ENCODE measurements at regions not wholly inside any gene's neighbourhood (a gene's known extent, or its start where the extent isn't known, plus 50 kb on each side); places are given as distances from the start of the nearest gene placed in this dataset.
A peak's percentile ranks its signal among the peaks of the same experiment; 100 is the strongest.

DNA sequence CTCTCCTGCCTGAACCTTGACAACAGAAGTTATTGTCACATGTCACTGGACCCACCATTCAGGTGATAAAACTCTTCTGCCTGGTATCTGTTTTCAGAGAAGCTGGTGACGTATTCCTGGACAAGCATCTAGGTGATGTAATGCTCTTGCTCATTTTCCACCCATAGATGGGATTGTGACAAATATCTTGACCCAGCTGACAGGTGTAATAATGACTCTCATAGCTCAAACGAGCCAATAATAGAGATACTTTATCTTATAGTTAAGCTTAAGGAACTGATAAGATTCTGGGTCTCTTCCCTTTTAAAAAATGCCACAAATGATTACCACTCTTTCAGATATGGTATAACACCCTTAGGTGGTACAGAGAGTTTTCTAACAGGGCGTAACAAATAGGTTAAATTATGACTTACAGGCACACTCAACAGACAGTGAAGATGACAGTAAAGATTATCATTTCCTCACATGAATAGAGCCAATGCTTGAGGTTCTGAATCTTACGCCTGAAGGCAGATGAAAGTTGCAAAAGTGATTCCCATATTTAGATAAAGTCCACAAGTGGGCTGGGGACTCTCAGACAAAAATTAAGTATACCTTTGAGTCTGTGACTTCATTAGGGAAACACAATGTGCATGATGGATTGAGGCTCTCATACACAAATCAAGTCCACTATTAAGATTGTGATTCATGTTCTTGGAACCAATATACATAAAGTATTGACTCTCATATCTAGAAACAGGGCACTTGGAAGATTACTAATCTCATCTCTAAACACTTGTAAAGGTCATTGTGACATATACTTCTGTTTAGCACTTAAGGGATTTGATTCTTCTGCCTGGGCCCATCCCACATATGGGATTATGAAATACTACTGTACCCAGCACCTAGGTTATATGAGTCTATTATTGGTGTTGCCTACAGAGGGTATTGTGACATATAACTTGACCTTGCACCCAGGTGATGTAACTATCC is 326.0 kb downstream of the RPS4Y2 start:
- no peaks in the 10 kb centered on the region for H3K4me1 ChIP-seq (ENCODE audit: insufficient read depth, low read length)
- H3K4me3 ChIP-seq (ENCODE audit: low read length): no peak overlapping the region
- no peaks in the 10 kb centered on the region for H3K9me3 ChIP-seq (ENCODE audit: low read depth, low read length)
- H3K27me3 ChIP-seq (ENCODE audit: insufficient read depth, low read length): no peaks in the 10 kb centered on the region

GRCh38 chrY:21082639-21083038 is 326.7 kb downstream of the RPS4Y2 start:
- H3K4me3 ChIP-seq (ENCODE audit: low read length): no peak overlapping the region
- H3K9me3 ChIP-seq (ENCODE audit: low read depth, low read length): no peaks in the 10 kb centered on the region
- H3K4me1 ChIP-seq (ENCODE audit: insufficient read depth, low read length): no peaks in the 10 kb centered on the region
- H3K27me3 ChIP-seq (ENCODE audit: insufficient read depth, low read length): no peaks in the 10 kb centered on the region

GRCh38 chrY:21091909-21092308 is 336.0 kb downstream of the RPS4Y2 start:
- H3K4me3 ChIP-seq (ENCODE audit: low read length): no peak overlapping the region
- no peaks in the 10 kb centered on the region for H3K27me3 ChIP-seq (ENCODE audit: insufficient read depth, low read length)
- H3K4me1 ChIP-seq (ENCODE audit: insufficient read depth, low read length): no peaks in the 10 kb centered on the region
- H3K9me3 ChIP-seq (ENCODE audit: low read depth, low read length): no peaks in the 10 kb centered on the region

- H3K9me3 ChIP-seq (ENCODE audit: low read depth, low read length): no peaks in the 10 kb centered on the region
- H3K27me3 ChIP-seq (ENCODE audit: insufficient read depth, low read length): no peaks in the 10 kb centered on the region
- no peak overlapping the region for H3K4me3 ChIP-seq (ENCODE audit: low read length)
- no peaks in the 10 kb centered on the region for H3K4me1 ChIP-seq (ENCODE audit: insufficient read depth, low read length)
Observed at GRCh38 chrY:21102507-21102906, 346.6 kb downstream of the RPS4Y2 start.

GRCh38 chrY:21103885-21104284 is 348.0 kb downstream of the RPS4Y2 start:
- Histone ChIP-seq H3K4me3 (ENCODE audit: low read length) (no peak overlapping the region), H3K4me1 (ENCODE audit: insufficient read depth, low read length) (no peaks in the 10 kb centered on the region), H3K9me3 (ENCODE audit: low read depth, low read length) (no peaks in the 10 kb centered on the region), H3K27me3 (ENCODE audit: insufficient read depth, low read length) (no peaks in the 10 kb centered on the region)

DNA sequence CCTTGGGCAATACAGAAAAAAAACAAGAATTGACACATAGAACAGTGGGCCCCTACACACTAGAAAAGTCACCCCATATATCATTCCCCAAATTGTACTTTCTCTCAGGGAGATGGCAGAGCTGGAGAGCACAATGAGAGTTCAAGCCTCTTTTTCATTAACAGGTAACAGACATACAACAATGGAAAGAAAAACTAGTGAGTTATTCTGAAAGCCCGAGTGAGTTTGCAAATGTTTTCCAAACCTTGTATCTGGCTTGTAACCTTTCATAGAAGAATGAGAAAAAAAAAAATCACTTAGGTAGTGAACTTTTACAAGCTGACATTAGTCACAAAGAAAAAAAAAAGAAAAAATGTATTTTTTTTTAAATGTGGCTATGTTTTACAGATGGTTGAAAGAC is 349.6 kb downstream of the RPS4Y2 start:
- Histone ChIP-seq H3K4me3 (ENCODE audit: low read length) (no peak overlapping the region), H3K4me1 (ENCODE audit: insufficient read depth, low read length) (no peaks in the 10 kb centered on the region), H3K27me3 (ENCODE audit: insufficient read depth, low read length) (no peaks in the 10 kb centered on the region), H3K9me3 (ENCODE audit: low read depth, low read length) (no peaks in the 10 kb centered on the region)

DNA sequence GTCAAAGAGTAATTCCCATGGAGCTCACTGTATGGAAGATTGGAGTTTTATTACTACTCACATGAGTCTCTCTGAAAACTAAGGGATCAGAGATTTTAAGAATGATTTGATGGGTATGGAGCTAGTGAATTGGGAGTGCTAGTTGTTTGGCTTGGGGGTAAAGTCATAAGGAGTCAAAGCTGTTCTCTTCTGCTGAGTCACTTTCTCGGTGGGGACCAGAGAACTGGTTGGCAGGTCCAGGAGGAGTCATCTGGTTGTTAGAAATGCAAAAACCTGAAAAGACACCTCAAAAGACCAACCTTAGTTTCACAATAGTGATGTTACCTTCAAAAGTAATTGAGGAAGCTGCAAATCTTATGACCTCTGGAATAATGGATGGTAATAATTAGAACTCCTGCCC is 355.4 kb downstream of the RPS4Y2 start:
- H3K27me3 ChIP-seq (ENCODE audit: insufficient read depth, low read length): no peaks in the 10 kb centered on the region
- H3K4me3 ChIP-seq (ENCODE audit: low read length): no peak overlapping the region
- no peaks in the 10 kb centered on the region for H3K4me1 ChIP-seq (ENCODE audit: insufficient read depth, low read length)
- no peaks in the 10 kb centered on the region for H3K9me3 ChIP-seq (ENCODE audit: low read depth, low read length)

- Histone ChIP-seq H3K27me3 (ENCODE audit: insufficient read depth, low read length) (no peaks in the 10 kb centered on the region), H3K4me3 (ENCODE audit: low read length) (no peak overlapping the region), H3K9me3 (ENCODE audit: low read depth, low read length) (no peaks in the 10 kb centered on the region), H3K4me1 (ENCODE audit: insufficient read depth, low read length) (no peaks in the 10 kb centered on the region)
Observed at GRCh38 chrY:21121065-21121464, 365.2 kb downstream of the RPS4Y2 start.

GRCh38 chrY:21135591-21135990 is 375.5 kb upstream of the RBMY1B start:
- H3K9me3 ChIP-seq (ENCODE audit: low read depth, low read length): no peaks in the 10 kb centered on the region
- no peaks in the 10 kb centered on the region for H3K27me3 ChIP-seq (ENCODE audit: insufficient read depth, low read length)
- H3K4me3 ChIP-seq (ENCODE audit: low read length): no peak overlapping the region
- H3K4me1 ChIP-seq (ENCODE audit: insufficient read depth, low read length): no peaks in the 10 kb centered on the region

- H3K9me3 ChIP-seq (ENCODE audit: low read depth, low read length): no peaks in the 10 kb centered on the region
- no peaks in the 10 kb centered on the region for H3K4me1 ChIP-seq (ENCODE audit: insufficient read depth, low read length)
- H3K4me3 ChIP-seq (ENCODE audit: low read length): peak overlapping the region; percentile 28
- H3K27me3 ChIP-seq (ENCODE audit: insufficient read depth, low read length): no peaks in the 10 kb centered on the region
Observed at GRCh38 chrY:21138056-21138758, 372.9 kb upstream of the RBMY1B start.

- H3K9me3 ChIP-seq (ENCODE audit: low read depth, low read length): no peaks in the 10 kb centered on the region
- no peaks in the 10 kb centered on the region for H3K4me1 ChIP-seq (ENCODE audit: insufficient read depth, low read length)
- H3K27me3 ChIP-seq (ENCODE audit: insufficient read depth, low read length): no peaks in the 10 kb centered on the region
- no peak overlapping the region for H3K4me3 ChIP-seq (ENCODE audit: low read length)
Observed at GRCh38 chrY:21146331-21146730, 364.8 kb upstream of the RBMY1B start.

- Histone ChIP-seq H3K4me1 (ENCODE audit: insufficient read depth, low read length) (no peaks in the 10 kb centered on the region), H3K4me3 (ENCODE audit: low read length) (no peak overlapping the region), H3K9me3 (ENCODE audit: low read depth, low read length) (no peaks in the 10 kb centered on the region), H3K27me3 (ENCODE audit: insufficient read depth, low read length) (no peaks in the 10 kb centered on the region)
Observed at GRCh38 chrY:21149971-21150370, 361.2 kb upstream of the RBMY1B start.

DNA sequence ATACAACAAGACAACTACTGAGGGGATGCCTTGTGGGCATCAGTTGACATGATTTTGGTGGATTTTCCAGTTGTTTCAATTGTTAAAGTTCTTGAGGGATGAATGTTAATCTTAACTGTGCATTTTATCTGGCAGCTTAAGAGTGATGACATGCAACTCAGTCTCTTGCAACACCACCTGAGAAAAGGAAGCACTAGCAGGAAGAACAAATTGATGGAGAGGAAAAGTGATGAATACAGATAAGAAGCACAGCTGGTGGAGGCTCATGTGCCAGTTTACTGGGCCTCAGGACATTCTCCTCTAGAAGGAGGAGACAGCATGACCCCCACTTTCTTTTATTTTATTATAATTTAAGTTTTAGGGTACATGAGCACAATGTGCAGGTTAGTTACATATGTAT is 341.3 kb upstream of the RBMY1B start:
- Histone ChIP-seq H3K9me3 (ENCODE audit: low read depth, low read length) (peaks cover under 1% of the 10 kb centered on the region), H3K27me3 (ENCODE audit: insufficient read depth, low read length) (no peaks in the 10 kb centered on the region), H3K4me1 (ENCODE audit: insufficient read depth, low read length) (peaks cover 20% of the 10 kb centered on the region), H3K4me3 (ENCODE audit: low read length) (no peak overlapping the region)

GRCh38 chrY:21174697-21175463 is 336.3 kb upstream of the RBMY1B start:
- H3K27me3 ChIP-seq (ENCODE audit: insufficient read depth, low read length): no peaks in the 10 kb centered on the region
- H3K4me3 ChIP-seq (ENCODE audit: low read length): no peak overlapping the region
- H3K9me3 ChIP-seq (ENCODE audit: low read depth, low read length): no peaks in the 10 kb centered on the region
- H3K4me1 ChIP-seq (ENCODE audit: insufficient read depth, low read length): peaks cover 46% of the 10 kb centered on the region

DNA sequence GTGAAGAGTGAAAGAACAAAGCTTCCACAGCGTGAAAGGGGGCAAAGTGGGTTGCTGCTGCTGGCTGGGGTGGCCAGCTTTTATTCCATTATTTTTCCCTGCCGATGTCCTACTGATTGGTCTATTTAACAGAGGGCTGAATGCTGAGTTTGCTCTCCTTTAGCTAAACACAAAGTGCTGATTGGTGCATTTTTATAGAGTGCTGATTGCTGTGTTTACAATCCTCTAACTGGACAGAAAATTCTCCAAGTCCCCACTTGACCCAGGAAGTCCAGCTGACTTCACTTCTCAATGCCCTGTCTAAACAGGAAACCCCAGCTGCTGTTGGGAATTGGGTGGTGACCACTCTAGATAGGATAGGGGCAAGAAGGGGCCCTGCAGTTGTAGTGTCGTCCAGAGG is 335.6 kb upstream of the RBMY1B start:
- Histone ChIP-seq H3K4me3 (ENCODE audit: low read length) (no peak overlapping the region), H3K4me1 (ENCODE audit: insufficient read depth, low read length) (peaks cover 51% of the 10 kb centered on the region), H3K9me3 (ENCODE audit: low read depth, low read length) (no peaks in the 10 kb centered on the region), H3K27me3 (ENCODE audit: insufficient read depth, low read length) (no peaks in the 10 kb centered on the region)
